H1 (cell line): ENCODE measurements at regions not wholly inside any gene's neighbourhood (a gene's known extent, or its start where the extent isn't known, plus 50 kb on each side); places are given as distances from the start of the nearest gene placed in this dataset.

ENCODE experiments used
- CTCF ChIA-PET: fragments of 300-600 bp; sonication (Branson Sonifier 250); formaldehyde crosslinking; loops from one replicate; lab custom pipeline; 2021; ENCODE audit not compliant: partially characterized antibody; lab: Charles Lee
- POLR2A ChIA-PET: fragments of 300-600 bp; sonication (Branson Sonifier 250); formaldehyde crosslinking; loops from one replicate; lab custom pipeline; 2021; ENCODE audit warnings: inconsistent platforms; ENCODE audit not compliant: partially characterized antibody; lab: Charles Lee
- DNase-seq, 2 experiments: peaks; one replicate each; pipeline versions ENCODE4 v3.0.0 to v3.0.0-alpha.2; 2010 to 2022; ENCODE audit warnings: low spot score in 2 of 2, low read depth in 1 of 2, mixed read lengths in 1 of 2
- FAIRE-seq: peaks from 2 replicates; lab custom pipeline; 2011; peaks lifted over from hg19 to GRCh38; lab: Jason Lieb, UNC
- H2AFZ ChIP-seq: 2 replicates; pipeline ENCODE4 v1.8.1; 2012; ENCODE audit warnings: low read length, inconsistent platforms
- H2AK5ac ChIP-seq: 2 replicates; pipeline ENCODE4 v1.6.1; 2013; ENCODE audit warnings: low read depth, low read length
- H2BK120ac ChIP-seq: replicated peaks from 2 replicates; pipeline ENCODE3; 2013; ENCODE audit warnings: low read depth, low read length, inconsistent platforms
- H2BK12ac ChIP-seq: 2 replicates; pipeline ENCODE4 v1.6.1; 2013; ENCODE audit warnings: low read depth, low read length
- H2BK15ac ChIP-seq: 2 replicates; pipeline ENCODE4 v1.6.1; 2013; ENCODE audit warnings: low read length
- H2BK20ac ChIP-seq: 2 replicates; pipeline ENCODE4 v1.6.1; 2013; ENCODE audit warnings: low read length
- H2BK5ac ChIP-seq: 2 replicates; pipeline ENCODE4 v1.6.1; 2013; ENCODE audit warnings: low read depth, low read length
- H3K14ac ChIP-seq: 2 replicates; pipeline ENCODE4 v1.6.1; 2013; ENCODE audit warnings: inconsistent platforms; ENCODE audit not compliant: insufficient read length
- H3K18ac ChIP-seq: 2 replicates; pipeline ENCODE4 v1.6.1; 2013; ENCODE audit warnings: low read length; ENCODE audit errors: extremely low read depth
- H3K23ac ChIP-seq: 2 replicates; pipeline ENCODE4 v1.6.1; 2013; ENCODE audit warnings: inconsistent platforms; ENCODE audit not compliant: insufficient read length
- H3K23me2 ChIP-seq: 2 replicates; pipeline ENCODE4 v1.6.1; 2013; ENCODE audit warnings: low read depth, low read length
- H3K27ac ChIP-seq: 2 replicates; pipeline ENCODE4 v1.6.1; 2011; ENCODE audit warnings: low read depth, low read length, inconsistent platforms
- H3K27me3 ChIP-seq, 4 experiments: replicated peaks in 1 of 4; 1 replicate in 1 of 4; 2 replicates in 3 of 4; pipeline versions ENCODE4 v1.6.1 to v1.8.1; 2011 to 2013; ENCODE audit warnings: low read length in 3 of 4, mild to moderate bottlenecking in 3 of 4, inconsistent platforms in 2 of 4, mixed read lengths in 2 of 4, moderate library complexity in 1 of 4; ENCODE audit not compliant: control insufficient read depth in 3 of 4, insufficient read depth in 3 of 4; ENCODE audit errors: extremely low read depth in 1 of 4
- H3K36me3 ChIP-seq, 4 experiments: 2 replicates each; pipeline versions ENCODE4 v1.6.1 to v1.8.1; 2011 to 2013; ENCODE audit warnings: mild to moderate bottlenecking in 4 of 4, low read length in 3 of 4, moderate library complexity in 2 of 4, control low read depth in 1 of 4, inconsistent platforms in 1 of 4; ENCODE audit not compliant: insufficient read depth in 4 of 4, control insufficient read depth in 2 of 4
- H3K4ac ChIP-seq: replicated peaks from 2 replicates; pipeline ENCODE3; 2013; ENCODE audit warnings: low read length, low read depth, mixed read lengths, inconsistent platforms; ENCODE audit not compliant: insufficient read length
- H3K4me1 ChIP-seq, 4 experiments: replicated peaks in 1 of 4; 1 replicate in 1 of 4; 2 replicates in 3 of 4; pipeline versions ENCODE4 v1.6.1 to v1.8.1; 2011 to 2013; ENCODE audit warnings: low read length in 3 of 4, inconsistent platforms in 2 of 4, mixed read lengths in 1 of 4; ENCODE audit not compliant: insufficient read depth in 4 of 4, control insufficient read depth in 3 of 4
- H3K4me2 ChIP-seq, 2 experiments: 2 replicates each; pipeline versions ENCODE4 v1.6.1 to v1.8.1; 2011 to 2013; ENCODE audit warnings: low read depth in 2 of 2, low read length in 2 of 2, control low read depth in 1 of 2, inconsistent platforms in 1 of 2, mild to moderate bottlenecking in 1 of 2; ENCODE audit not compliant: insufficient read depth in 1 of 2
- H3K4me3 ChIP-seq, 4 experiments: fragments of 200-600, 300-600 bp in 1 of 4; sonication (generic), shearing (Covaris generic), sonication (Bioruptor Twin) in 1 of 4; 2 replicates each; pipeline versions ENCODE4 v1.5.1 to v1.8.1; 2011 to 2016; ENCODE audit warnings: low read length in 4 of 4, low read depth in 3 of 4, control low read depth in 2 of 4, inconsistent platforms in 2 of 4, mild to moderate bottlenecking in 2 of 4, mixed read lengths in 1 of 4, moderate library complexity in 1 of 4; ENCODE audit not compliant: insufficient read depth in 2 of 4; ENCODE audit errors: extremely low read depth in 1 of 4
- H3K56ac ChIP-seq: replicated peaks from 2 replicates; pipeline ENCODE3; 2013; ENCODE audit warnings: low read depth, mild to moderate bottlenecking, mixed read lengths, low read length, inconsistent platforms; ENCODE audit not compliant: insufficient read length
- H3K79me1 ChIP-seq: 2 replicates; pipeline ENCODE4 v1.6.1; 2013; ENCODE audit warnings: low read depth, low read length, control low read depth
- H3K79me2 ChIP-seq, 2 experiments: 2 replicates each; pipeline versions ENCODE4 v1.6.1 to v1.8.1; 2012 to 2013; ENCODE audit warnings: low read length in 2 of 2, mild to moderate bottlenecking in 2 of 2, inconsistent platforms in 1 of 2; ENCODE audit not compliant: insufficient read depth in 2 of 2, control insufficient read depth in 1 of 2
- H3K9ac ChIP-seq, 4 experiments: replicated peaks in 1 of 4; 1 replicate in 1 of 4; 2 replicates in 3 of 4; pipeline versions ENCODE4 v1.6.1 to v1.8.1; 2011 to 2013; ENCODE audit warnings: low read depth in 3 of 4, low read length in 3 of 4, control low read depth in 2 of 4, mild to moderate bottlenecking in 2 of 4, moderate library complexity in 2 of 4, inconsistent platforms in 1 of 4; ENCODE audit errors: extremely low read depth in 1 of 4
- H3K9me3 ChIP-seq, 2 experiments: 2 replicates each; pipeline versions ENCODE4 v1.6.1 to v1.8.1; 2012 to 2013; ENCODE audit warnings: mild to moderate bottlenecking in 2 of 2, moderate library complexity in 2 of 2, control low read depth in 1 of 2, inconsistent platforms in 1 of 2, low read depth in 1 of 2, low read length in 1 of 2, mixed read lengths in 1 of 2; ENCODE audit not compliant: insufficient read depth in 2 of 2
- H4K20me1 ChIP-seq, 2 experiments: replicated peaks in 1 of 2; 2 replicates each; pipeline versions ENCODE3 to v1.8.1; 2011 to 2013; ENCODE audit warnings: inconsistent platforms in 2 of 2, low read length in 2 of 2, mild to moderate bottlenecking in 1 of 2; ENCODE audit not compliant: insufficient read depth in 2 of 2, control insufficient read depth in 1 of 2
- H4K5ac ChIP-seq: 2 replicates; pipeline ENCODE4 v1.6.1; 2013; ENCODE audit warnings: low read length, low read depth, mixed read lengths, inconsistent platforms; ENCODE audit not compliant: insufficient read length
- H4K8ac ChIP-seq: 2 replicates; pipeline ENCODE4 v1.8.0; 2013; ENCODE audit warnings: mild to moderate bottlenecking, moderate library complexity, low read length, inconsistent platforms; ENCODE audit not compliant: insufficient read depth; ENCODE audit errors: extremely low read depth
- H4K91ac ChIP-seq: replicated peaks from 2 replicates; pipeline ENCODE3; 2013; ENCODE audit warnings: low read length, mixed read lengths, inconsistent platforms; ENCODE audit not compliant: insufficient read length
- BACH1 ChIP-seq: IDR thresholded peaks from 2 replicates; pipeline ENCODE4 v1.6.1; 2012; ENCODE audit warnings: low read length, improper control_type of control experiment
- BCL11A ChIP-seq, 2 experiments: IDR thresholded peaks; one replicate each; pipeline ENCODE4 v1.6.1; 2011; ENCODE audit warnings: low read depth in 2 of 2, low read length in 2 of 2, mild to moderate bottlenecking in 2 of 2
- CTBP2 ChIP-seq: IDR thresholded peaks from 2 replicates; pipeline ENCODE4 v1.7.0; 2011; ENCODE audit warnings: borderline replicate concordance, mild to moderate bottlenecking, moderate library complexity, mixed read lengths, low read length; ENCODE audit not compliant: insufficient read depth, insufficient read length
- JUN ChIP-seq: IDR thresholded peaks from 2 replicates; pipeline ENCODE4 v1.6.1; 2011; ENCODE audit warnings: low read depth, mild to moderate bottlenecking, improper control_type of control experiment, low read length
- JUND ChIP-seq: IDR thresholded peaks from 2 replicates; pipeline ENCODE4 v1.6.1; 2011; ENCODE audit warnings: mild to moderate bottlenecking, improper control_type of control experiment, low read length
- NRF1 ChIP-seq: IDR thresholded peaks from 2 replicates; pipeline ENCODE4 v1.6.1; 2011; ENCODE audit warnings: mild to moderate bottlenecking, low read depth, low read length, improper control_type of control experiment
- PHF8 ChIP-seq: fragments of 200-600 bp; sonication (generic); conservative IDR thresholded peaks from 2 replicates; pipeline ENCODE4 v1.7.1; 2012; ENCODE audit warnings: low read depth, mild to moderate bottlenecking, inconsistent platforms, low read length, moderate library complexity
- RAD21 ChIP-seq, 2 experiments: IDR thresholded peaks in 1 of 2; conservative IDR thresholded peaks in 1 of 2; 2 replicates each; pipeline ENCODE4 v1.6.1; 2011; ENCODE audit warnings: low read depth in 2 of 2, low read length in 2 of 2, improper control_type of control experiment in 1 of 2, inconsistent platforms in 1 of 2, mild to moderate bottlenecking in 1 of 2, moderate library complexity in 1 of 2
- RXRA ChIP-seq: IDR thresholded peaks from 2 replicates; pipeline ENCODE4 v1.6.1; 2011; ENCODE audit warnings: low read depth, mild to moderate bottlenecking, low read length, moderate library complexity; ENCODE audit not compliant: insufficient read depth
- SUZ12 ChIP-seq: fragments of 200-600 bp; sonication (generic); IDR thresholded peaks from 2 replicates; pipeline ENCODE4 v1.6.1; 2012; ENCODE audit warnings: mild to moderate bottlenecking, inconsistent platforms, low read length, moderate library complexity, mixed read lengths
- TBP ChIP-seq: IDR thresholded peaks from 2 replicates; pipeline ENCODE4 v1.6.1; 2011; ENCODE audit warnings: low read depth, low read length, improper control_type of control experiment
- TEAD4 ChIP-seq: IDR thresholded peaks from 2 replicates; pipeline ENCODE4 v1.6.1; 2012; ENCODE audit warnings: low read depth, low read length, inconsistent platforms, mixed read lengths

- no peak overlapping the region for H2BK5ac ChIP-seq
- TF ChIP-seq JUND (no peak), JUN (no peak), SUZ12 (no peak), TBP (no peak), RAD21 (IDR thresholded peaks at IDR 0.05 in 1 of 2, conservative IDR thresholded peaks at IDR 0.05 in 1 of 2; ENCODE audit: low read depth in 2 of 2, low read length in 2 of 2) (no peak), CTBP2 (no peak), PHF8 (no peak), BCL11A (IDR thresholded peaks at IDR 0.05; ENCODE audit: low read depth in 2 of 2, low read length in 2 of 2) (no peak), TEAD4 (no peak), NRF1 (no peak), RXRA (no peak), BACH1 (no peak)
- no peak overlapping the region for H3K27ac ChIP-seq
- H3K4me3 ChIP-seq, result no peak overlapping the region
- no peak for FAIRE-seq
- H4K20me1 ChIP-seq, result no peaks in the 10 kb centered on the region
- no peaks in the 10 kb centered on the region for H3K79me1 ChIP-seq
- no peak overlapping the region for H4K8ac ChIP-seq
- H3K23me2 ChIP-seq, result no peaks in the 10 kb centered on the region
- H2BK15ac ChIP-seq, result no peak overlapping the region
- H2AK5ac ChIP-seq, result no peak overlapping the region
- no peak for DNase-seq
- no peak overlapping the region for H2BK120ac ChIP-seq
- H4K5ac ChIP-seq, result no peak overlapping the region
- H3K9me3 ChIP-seq, result no peaks in the 10 kb centered on the region
- no peak overlapping the region for H3K9ac ChIP-seq
- POLR2A ChIA-PET, result no interaction called here
- no peak overlapping the region for H2BK20ac ChIP-seq
- H3K36me3 ChIP-seq, result no peaks in the 10 kb centered on the region
- H3K14ac ChIP-seq, result no peak overlapping the region
- no peak overlapping the region for H2BK12ac ChIP-seq
- H3K79me2 ChIP-seq, result no peaks in the 10 kb centered on the region
- H2AFZ ChIP-seq, result no peak overlapping the region
- H4K91ac ChIP-seq, result no peak overlapping the region
- CTCF ChIA-PET, result interaction anchor here (1.5 kb wide), 1 partner anchor 49 kb away, joined by 5 read pairs; no protein-coding TSS in a partner anchor
- no peak overlapping the region for H3K23ac ChIP-seq
- H3K4me1 ChIP-seq, result no peaks in the 10 kb centered on the region
- H3K27me3 ChIP-seq, result no peaks in the 10 kb centered on the region
- H3K4me2 ChIP-seq, result no peak overlapping the region
- no peak overlapping the region for H3K56ac ChIP-seq
- no peak overlapping the region for H3K18ac ChIP-seq
- no peak overlapping the region for H3K4ac ChIP-seq
Measured at GRCh38 chr5:60336491-60336890, 363.5 kb downstream of the DEPDC1B start.
